Liver (tissue), 3 donors: ENCODE measurements at regions not wholly inside any gene's neighbourhood (a gene's known extent, or its start where the extent isn't known, plus 50 kb on each side); places are given as distances from the start of the nearest gene placed in this dataset.

Source experiments
- FOXA1 ChIP-seq: IDR thresholded peaks from 2 replicates; pipeline ENCODE4 v1.6.1; 2016; ENCODE audit warnings: antibody characterized with exemption
- NR2F2 ChIP-seq: IDR thresholded peaks from 2 replicates; pipeline ENCODE4 v1.6.1; 2016; ENCODE audit warnings: antibody characterized with exemption
- RAD21 ChIP-seq, 2 donors: IDR thresholded peaks; 2 replicates each; pipeline ENCODE4 v1.6.1; 2016; ENCODE audit warnings: antibody characterized with exemption in 2 of 2, mild to moderate bottlenecking in 2 of 2
- TAF1 ChIP-seq: conservative IDR thresholded peaks from 2 replicates; pipeline ENCODE4 v1.6.1; 2016; ENCODE audit warnings: antibody characterized with exemption, mild to moderate bottlenecking
- TF ChIP-seq, protein P1 (sequence below): IDR thresholded peaks from 2 replicates; pipeline ENCODE4 v1.6.1; 2016; ENCODE audit warnings: antibody characterized with exemption
- TF ChIP-seq, protein P2 (sequence below): fragments of 150-350 bp; IDR thresholded peaks from 2 replicates; pipeline ENCODE4 v1.5.1; 2017; ENCODE audit warnings: improper control_type of control experiment, low read depth, low read length; ENCODE audit not compliant: missing input control
- donor health status: healthy.
- donor health status: healthy.

GRCh38 chr15:95291898-95292472, 1038.5 kb upstream of the NR2F2 start:
- TF ChIP-seq NR2F2 (no peak), TAF1 (no peak), RAD21 (IDR thresholded peaks at IDR 0.05) (peak; percentile 69 to 77), FOXA1 (no peak)
- TF ChIP-seq, protein P1, sequence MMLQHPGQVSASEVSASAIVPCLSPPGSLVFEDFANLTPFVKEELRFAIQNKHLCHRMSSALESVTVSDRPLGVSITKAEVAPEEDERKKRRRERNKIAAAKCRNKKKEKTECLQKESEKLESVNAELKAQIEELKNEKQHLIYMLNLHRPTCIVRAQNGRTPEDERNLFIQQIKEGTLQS, result no peak
- TF ChIP-seq, protein P2, sequence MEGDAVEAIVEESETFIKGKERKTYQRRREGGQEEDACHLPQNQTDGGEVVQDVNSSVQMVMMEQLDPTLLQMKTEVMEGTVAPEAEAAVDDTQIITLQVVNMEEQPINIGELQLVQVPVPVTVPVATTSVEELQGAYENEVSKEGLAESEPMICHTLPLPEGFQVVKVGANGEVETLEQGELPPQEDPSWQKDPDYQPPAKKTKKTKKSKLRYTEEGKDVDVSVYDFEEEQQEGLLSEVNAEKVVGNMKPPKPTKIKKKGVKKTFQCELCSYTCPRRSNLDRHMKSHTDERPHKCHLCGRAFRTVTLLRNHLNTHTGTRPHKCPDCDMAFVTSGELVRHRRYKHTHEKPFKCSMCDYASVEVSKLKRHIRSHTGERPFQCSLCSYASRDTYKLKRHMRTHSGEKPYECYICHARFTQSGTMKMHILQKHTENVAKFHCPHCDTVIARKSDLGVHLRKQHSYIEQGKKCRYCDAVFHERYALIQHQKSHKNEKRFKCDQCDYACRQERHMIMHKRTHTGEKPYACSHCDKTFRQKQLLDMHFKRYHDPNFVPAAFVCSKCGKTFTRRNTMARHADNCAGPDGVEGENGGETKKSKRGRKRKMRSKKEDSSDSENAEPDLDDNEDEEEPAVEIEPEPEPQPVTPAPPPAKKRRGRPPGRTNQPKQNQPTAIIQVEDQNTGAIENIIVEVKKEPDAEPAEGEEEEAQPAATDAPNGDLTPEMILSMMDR, result peak; percentile 53
